ENCODE measurements at regions not wholly inside any gene's neighbourhood (a gene's known extent, or its start where the extent isn't known, plus 50 kb on each side); places are given as distances from the start of the nearest gene placed in this dataset.
A peak's percentile ranks its signal among the peaks of the same experiment; 100 is the strongest.

- TF ChIP-seq PBX3 (IDR thresholded peaks at IDR 0.05) (no peak), ZFP36 (IDR thresholded peaks at IDR 0.05; ENCODE audit: borderline replicate concordance, partially characterized antibody) (no peak)
Measured at GRCh38 chr13:32910530-32910929, 105.7 kb upstream of the KL start (continued).

GRCh38 chr13:32911506-32911905, 104.7 kb upstream of the KL start:
- 56% methylated on average over 1 of the region's 2 CpGs for WGBS (ENCODE audit: missing lambda C conversion rate)
- ChIA-PET POLR2A (no interaction called here), CTCF (interaction anchor here (0.9 to 1.3 kb wide), 4 partner anchors 12 to 39 kb away, joined by 3 read pairs; no protein-coding TSS in a partner anchor)
- peak; percentile 35 to 57 for DNase-seq (ENCODE audit: low read depth in 1 of 2, low spot score in 1 of 2)
- TF ChIP-seq ZFP36 (IDR thresholded peaks at IDR 0.05; ENCODE audit: borderline replicate concordance, partially characterized antibody) = no peak
- TF ChIP-seq RCOR1 (IDR thresholded peaks at IDR 0.05; ENCODE audit: low read depth, low read length) = no peak
- no peak for TF ChIP-seq ZSCAN20 (CRISPR knock-in tag; IDR thresholded peaks at IDR 0.05)
- TF ChIP-seq RAD21 (conservative IDR thresholded peaks at IDR 0.05 in 1 of 2, IDR thresholded peaks at IDR 0.05 in 1 of 2) = peak; percentile 41 to 61; a peak in 3 of 5 replicates
- no peak for TF ChIP-seq BCL3 (IDR thresholded peaks at IDR 0.05)
- no peak for TF ChIP-seq MAFK (IDR thresholded peaks at IDR 0.05; ENCODE audit: partially characterized antibody)
- TF ChIP-seq ESRRA (IDR thresholded peaks at IDR 0.05; ENCODE audit: borderline replicate concordance, low read length) = no peak
- no peak for TF ChIP-seq MYC (IDR thresholded peaks at IDR 0.05; ENCODE audit: borderline replicate concordance, low read length)
- peak; percentile 36; the same call in 2 of the 3 replicates for TF ChIP-seq CTCF (IDR thresholded peaks at IDR 0.05)
- TF ChIP-seq HOXA7 (CRISPR knock-in tag; IDR thresholded peaks at IDR 0.05) = no peak
- TF ChIP-seq POLR2AphosphoS2 (conservative IDR thresholded peaks at IDR 0.05; ENCODE audit: low read length) = no peak
- TF ChIP-seq SMC3 (IDR thresholded peaks at IDR 0.05) = peak; percentile 36; the same call in 1 of the 3 replicates
- TF ChIP-seq HDAC2 (IDR thresholded peaks at IDR 0.05) = no peak
- no peak for TF ChIP-seq ZNF302 (CRISPR knock-in tag; IDR thresholded peaks at IDR 0.05)
- Histone ChIP-seq H3K4me3 (no peak overlapping the region), H3K4me2 (no peak overlapping the region), H3K4me1 (no peaks in the 10 kb centered on the region), H3K27ac (no peak overlapping the region), H3K9me3 (peaks cover under 1% of the 10 kb centered on the region; the same call in 1 of the 3 replicates)
- no peak for FAIRE-seq
- peak; percentile 80 to 91; a peak in 5 of 6 replicates for ATAC-seq

GRCh38 chr13:32914686-32915085, 101.5 kb upstream of the KL start:
- ChIA-PET CTCF (interaction anchor here (0.7 kb wide), 2 partner anchors 62 to 69 kb away, joined by 3 to 4 read pairs; no protein-coding TSS in a partner anchor), POLR2A (interaction anchor here (0.7 kb wide), 1 partner anchor 13 kb away, joined by 10 read pairs; no protein-coding TSS in a partner anchor)
- Histone ChIP-seq H3K27ac (no peak overlapping the region), H3K4me3 (no peak overlapping the region), H3K9me3 (peaks cover 5% of the 10 kb centered on the region; the same call in 1 of the 3 replicates), H3K4me2 (no peak overlapping the region), H3K4me1 (no peaks in the 10 kb centered on the region)
- FAIRE-seq (no peak), ATAC-seq (no peak), DNase-seq (ENCODE audit: low read depth in 1 of 2, low spot score in 1 of 2) (no peak)
- TF ChIP-seq CEBPB (IDR thresholded peaks at IDR 0.05) (no peak), SREBF2 (IDR thresholded peaks at IDR 0.05) (no peak), ESRRA (IDR thresholded peaks at IDR 0.05; ENCODE audit: borderline replicate concordance, low read length) (no peak), HES2 (IDR thresholded peaks at IDR 0.05) (no peak), CHD2 (IDR thresholded peaks at IDR 0.05; ENCODE audit: low read length, partially characterized antibody) (no peak), TP53 (CRISPR knock-in tag; IDR thresholded peaks at IDR 0.05) (no peak), NPAS2 (CRISPR knock-in tag; IDR thresholded peaks at IDR 0.05; ENCODE audit: borderline replicate concordance) (no peak), BHLHE40 (IDR thresholded peaks at IDR 0.05; ENCODE audit: low read depth, low read length) (no peak), NFE2L2 (conservative IDR thresholded peaks at IDR 0.05; ENCODE audit: low read length) (no peak), RARB (CRISPR knock-in tag; IDR thresholded peaks at IDR 0.05) (no peak), KDM1A (IDR thresholded peaks at IDR 0.05; ENCODE audit: low read depth) (no peak), ZNF302 (CRISPR knock-in tag; IDR thresholded peaks at IDR 0.05) (no peak), PHF8 (IDR thresholded peaks at IDR 0.05; ENCODE audit: borderline replicate concordance, low read depth) (no peak), HEYL (CRISPR knock-in tag; IDR thresholded peaks at IDR 0.05) (no peak), CHD4 (IDR thresholded peaks at IDR 0.05; ENCODE audit: borderline replicate concordance) (no peak), MYC (IDR thresholded peaks at IDR 0.05; ENCODE audit: borderline replicate concordance, low read length) (no peak), BCL3 (IDR thresholded peaks at IDR 0.05) (no peak)
- 0% methylated on average over 1 of the region's 1 CpG for WGBS (ENCODE audit: missing lambda C conversion rate)
